Stimulated activated CD4-positive, alpha-beta T cell treated with anti-CD3 and anti-CD28 coated beads, Interleukin-2, amount 100 ng/mL, for 4 hours (primary cell): ENCODE measurements at regions not wholly inside any gene's neighbourhood (a gene's known extent, or its start where the extent isn't known, plus 50 kb on each side); places are given as distances from the start of the nearest gene placed in this dataset.
"Not testable (repeated sequence)": the region's sequence is repeated elsewhere in the genome, so short reads cannot be mapped to it uniquely, and the experiment has no call there.

ENCODE experiments used
- DNase-seq: peaks from one replicate; pipeline ENCODE4 v3.0.0-alpha.2; 2020; ENCODE audit warnings: low read depth

GRCh38 chr4:13678186-13678924 is 50.8 kb upstream of the BOD1L1 start:
- no peak for DNase-seq

DNA sequence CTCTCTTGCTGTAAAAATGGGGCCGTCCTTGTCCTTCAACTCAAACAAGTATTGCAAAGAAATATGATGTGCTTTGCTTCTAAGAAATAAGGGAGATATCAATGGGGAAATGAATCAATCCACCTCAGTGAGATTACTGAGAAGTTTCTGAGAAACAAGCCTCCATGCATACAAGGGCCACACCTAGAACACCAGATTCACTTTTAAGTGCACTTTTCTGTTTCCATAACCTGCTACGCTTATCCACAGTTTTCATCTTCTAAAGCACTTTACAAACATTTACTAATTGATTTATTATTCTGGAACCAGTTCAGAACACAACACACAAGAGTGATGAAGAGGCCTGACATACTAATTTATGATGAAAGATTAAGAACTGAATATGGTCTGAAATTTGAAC is 54.0 kb upstream of the BOD1L1 start:
- no peak for DNase-seq

DNA sequence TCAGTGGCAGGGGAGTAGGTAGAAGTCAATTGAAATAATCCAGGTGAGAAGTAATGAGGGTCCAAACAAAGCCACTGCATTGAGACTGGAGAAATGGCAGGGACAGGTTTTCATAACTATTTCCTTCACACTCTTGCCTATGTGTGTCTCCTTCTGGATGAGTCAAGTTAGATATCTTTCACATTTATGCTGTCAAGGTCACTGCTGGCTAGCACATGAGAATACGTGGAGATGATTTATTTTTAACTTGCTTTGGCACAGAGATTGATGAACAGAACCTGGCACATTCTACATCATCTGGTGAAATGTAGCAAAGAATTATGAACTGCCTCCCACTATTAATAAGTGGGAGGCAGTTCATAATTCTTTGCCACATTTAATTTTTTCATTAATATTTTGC is 66.7 kb upstream of the BOD1L1 start:
- DNase-seq: no peak

DNA sequence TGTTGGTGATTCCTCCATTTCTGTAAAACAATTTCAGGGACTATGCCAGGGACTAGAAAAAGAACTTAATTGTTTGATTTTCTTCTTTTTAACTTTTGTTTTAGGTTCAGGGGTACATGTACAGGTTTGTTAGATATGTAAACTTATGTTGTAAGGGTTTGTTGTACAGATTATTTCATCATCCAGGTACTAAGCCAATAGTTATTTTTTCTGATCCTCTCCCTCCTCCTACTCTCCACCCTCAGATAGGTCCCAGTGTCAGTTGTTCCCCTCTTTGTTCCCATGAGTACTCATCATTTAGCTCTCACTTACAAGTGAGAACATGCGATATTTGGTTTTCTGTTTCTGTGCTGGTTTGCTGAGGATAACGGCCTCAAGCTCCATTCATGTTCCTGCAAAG is 70.8 kb upstream of the BOD1L1 start:
- no peak for DNase-seq

DNA sequence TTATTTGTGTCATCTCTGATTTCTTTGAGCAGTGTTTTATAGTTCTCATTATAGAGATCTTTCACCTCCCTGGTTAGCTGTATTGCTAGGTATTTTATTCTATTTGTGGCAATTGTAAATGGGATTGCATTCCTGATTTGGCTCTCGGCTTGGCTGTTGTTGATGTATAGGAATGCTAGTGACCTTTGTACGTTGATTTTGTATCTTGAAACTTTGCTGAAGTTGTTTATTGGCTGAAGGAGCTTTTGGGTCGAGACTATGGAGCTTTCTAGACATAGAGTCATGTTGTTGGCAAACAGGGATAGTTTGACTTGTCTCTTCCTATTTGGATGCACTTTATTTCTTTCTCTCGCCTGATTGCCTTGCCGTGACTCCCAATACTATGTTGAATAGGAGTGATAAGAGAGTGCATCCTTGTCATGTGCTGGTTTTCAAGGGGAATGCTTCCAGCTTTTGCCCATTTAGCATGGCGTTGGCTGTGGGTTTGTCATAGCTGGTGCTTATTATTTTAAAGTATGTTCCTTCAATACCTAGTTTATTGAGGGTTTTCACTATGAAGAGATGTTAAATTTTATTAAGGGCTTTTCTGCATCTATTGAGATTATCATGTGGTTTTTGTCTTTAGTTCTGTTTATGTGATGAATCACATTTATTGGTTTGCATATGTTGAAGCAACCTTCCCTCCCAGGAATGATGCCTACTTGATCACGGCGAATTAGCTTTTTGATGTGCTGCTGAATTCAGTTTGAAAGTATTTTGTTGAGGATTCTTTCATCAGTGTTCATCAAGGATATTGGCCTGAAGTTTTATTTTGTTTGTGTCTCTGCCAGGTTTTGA is 72.7 kb upstream of the BOD1L1 start:
- DNase-seq: no peak

DNA sequence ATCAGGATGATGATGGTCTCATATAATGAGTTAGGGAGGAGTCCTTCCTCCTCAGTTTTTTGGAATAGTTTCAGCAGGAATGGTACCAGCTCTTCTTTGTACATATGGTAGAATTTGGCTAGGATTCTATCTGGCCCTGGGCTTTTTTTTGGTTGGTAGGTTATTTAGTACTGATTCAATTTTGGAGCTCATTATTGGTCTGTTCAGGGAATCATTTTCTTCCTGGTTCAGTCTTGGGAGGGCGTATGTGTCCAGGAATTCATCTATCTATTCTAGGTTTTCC is 73.3 kb upstream of the BOD1L1 start:
- not testable (repeated sequence) for DNase-seq

DNA sequence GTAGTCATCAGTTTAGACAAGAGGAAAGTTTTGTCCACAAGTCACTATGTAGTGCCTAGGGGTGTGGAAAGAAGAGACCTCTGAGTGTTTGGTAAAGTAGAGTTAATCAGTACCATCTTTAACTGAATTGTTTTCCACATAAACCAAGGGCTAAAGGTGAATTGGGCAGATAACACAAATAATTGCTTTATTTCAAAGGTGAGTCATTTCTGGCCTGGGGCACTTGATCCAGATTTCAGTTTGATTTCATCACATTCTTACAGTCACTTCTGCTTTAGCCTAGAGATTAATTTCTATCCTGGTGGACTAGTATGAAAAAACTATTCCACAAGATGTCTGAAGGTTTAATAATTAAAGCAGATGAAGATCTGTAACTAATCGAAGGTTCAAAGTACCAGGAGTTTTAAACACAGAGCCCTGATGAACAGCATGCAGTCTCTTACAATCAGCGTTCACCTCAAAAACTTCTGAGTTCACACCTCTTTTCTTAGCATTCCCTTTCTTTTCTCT is 74.5 kb upstream of the BOD1L1 start:
- no peak for DNase-seq

GRCh38 chr4:13703096-13703495 is 75.6 kb upstream of the BOD1L1 start:
- no peak for DNase-seq

DNA sequence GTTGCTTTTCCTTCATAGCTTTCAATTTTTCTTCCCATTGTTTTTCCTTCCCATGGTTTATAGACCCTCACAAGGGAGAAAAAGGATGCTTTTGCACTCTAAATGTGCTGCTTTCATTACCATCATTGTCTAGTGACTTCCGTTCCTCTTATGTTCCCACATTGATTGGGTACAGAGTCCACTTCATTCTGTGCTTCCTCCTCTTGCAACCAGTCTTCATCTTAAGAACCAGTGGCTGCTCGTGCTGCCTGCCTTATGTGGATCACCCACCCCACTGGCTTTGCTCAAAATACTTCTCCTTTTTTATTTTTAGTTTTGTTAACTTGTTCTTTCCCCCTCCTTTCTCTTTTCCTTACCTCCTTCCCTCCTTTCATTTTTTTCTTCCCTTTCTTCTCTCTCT is 76.5 kb upstream of the BOD1L1 start:
- DNase-seq: no peak

GRCh38 chr4:13704761-13705160 is 77.2 kb upstream of the BOD1L1 start:
- DNase-seq: no peak

DNA sequence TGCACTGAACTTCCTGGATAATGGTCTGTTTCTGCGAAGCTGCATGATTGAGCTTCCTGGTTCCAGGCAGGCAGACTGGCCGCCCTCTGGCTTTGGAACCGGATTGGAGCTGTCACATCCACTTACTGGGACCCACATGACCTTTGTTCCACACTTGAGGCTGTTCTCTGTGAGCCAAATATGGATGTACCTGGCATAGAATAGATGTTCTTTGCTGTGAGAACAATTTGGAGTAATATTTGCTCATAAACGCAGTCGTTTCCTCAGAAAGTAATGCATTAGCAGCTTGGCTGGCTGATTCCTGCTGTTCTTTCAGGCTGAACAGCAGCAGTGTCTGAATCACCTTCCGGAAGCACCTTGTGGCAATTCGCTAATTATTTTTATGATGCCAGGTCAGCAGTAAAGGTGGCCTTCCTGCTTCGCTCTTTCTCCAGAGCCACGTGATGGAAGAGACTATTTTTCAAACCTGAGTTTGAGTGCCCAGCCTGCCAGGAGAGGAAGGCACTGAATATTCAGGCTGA is 78.1 kb upstream of the BOD1L1 start:
- no peak for DNase-seq

- DNase-seq: no peak
Measured at GRCh38 chr4:13706120-13706519, 78.6 kb upstream of the BOD1L1 start.

DNA sequence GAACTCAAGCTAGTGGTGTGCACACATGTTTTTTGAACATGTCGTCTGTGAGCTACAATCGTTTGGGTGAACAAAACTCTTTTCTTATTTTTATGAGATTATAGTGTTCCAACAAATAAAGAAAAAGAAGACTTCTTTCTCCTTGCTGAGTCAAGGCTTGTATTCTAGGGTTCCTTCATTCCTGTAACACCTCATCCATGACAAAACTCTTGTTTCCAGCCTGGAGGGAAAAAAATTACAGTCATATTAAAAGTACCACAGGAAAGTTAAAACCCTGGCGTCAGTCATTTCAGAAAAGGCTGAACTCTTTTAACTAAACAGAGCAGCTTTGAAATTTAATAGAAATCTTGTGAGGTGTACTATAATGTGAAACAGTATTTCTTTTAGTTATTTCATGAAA is 79.2 kb upstream of the BOD1L1 start:
- no peak for DNase-seq

DNA sequence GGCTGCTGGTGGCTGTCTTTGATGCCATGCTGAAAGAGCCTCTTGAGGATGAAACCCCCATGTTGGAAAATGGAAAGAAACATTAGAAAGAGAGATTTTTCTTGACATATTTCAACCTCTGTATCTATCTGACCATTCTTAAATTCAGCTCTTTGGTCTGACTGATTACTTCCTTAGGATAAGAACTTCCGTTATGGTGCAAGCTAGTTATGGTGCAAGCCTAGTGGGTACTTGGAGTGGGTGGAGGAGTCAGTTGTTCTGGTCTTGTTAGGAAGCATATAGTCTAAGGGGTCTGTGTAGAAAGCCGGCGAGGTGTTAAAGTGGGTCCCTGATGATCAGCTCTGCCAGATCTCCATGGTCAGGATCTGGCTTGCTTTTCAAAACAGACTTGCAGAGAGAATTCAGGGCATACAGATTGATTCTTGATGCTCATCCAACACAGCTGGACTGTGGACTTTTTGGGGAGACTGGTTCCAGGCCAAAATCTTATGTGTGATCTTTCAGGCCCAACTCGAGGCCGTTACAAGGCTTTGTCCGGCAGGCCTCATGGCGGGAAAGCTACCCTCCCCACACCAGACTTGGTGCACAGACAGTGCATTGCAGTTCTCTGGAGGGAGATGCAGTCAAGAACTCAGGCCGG is 82.8 kb upstream of the BOD1L1 start:
- DNase-seq: no peak

DNA sequence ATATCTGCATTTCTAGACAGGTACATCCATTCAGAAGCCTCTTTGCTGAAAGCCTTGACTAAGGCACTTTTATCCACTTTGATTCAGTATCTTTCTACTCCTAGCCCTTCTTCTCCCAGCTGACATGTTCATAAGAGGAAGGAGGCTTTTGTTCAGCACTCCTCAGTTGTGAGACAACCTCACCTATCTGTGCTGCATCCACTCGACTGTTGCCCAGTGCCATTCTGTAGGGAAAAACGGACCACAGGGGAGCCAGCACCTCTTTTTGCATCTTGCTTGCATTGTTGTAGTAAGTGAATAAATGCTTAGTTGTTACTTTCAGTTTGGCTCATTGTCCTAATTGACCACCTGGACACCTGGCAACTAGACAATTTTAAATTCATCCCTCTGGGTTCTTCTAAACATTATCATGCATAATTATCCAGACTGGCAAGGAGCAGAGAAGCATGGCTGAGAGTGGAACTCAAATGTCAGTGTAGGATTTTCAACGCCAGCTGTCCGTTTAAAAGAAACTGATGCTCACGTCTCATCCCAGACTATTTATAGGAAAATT is 83.8 kb upstream of the BOD1L1 start:
- DNase-seq: no peak

DNA sequence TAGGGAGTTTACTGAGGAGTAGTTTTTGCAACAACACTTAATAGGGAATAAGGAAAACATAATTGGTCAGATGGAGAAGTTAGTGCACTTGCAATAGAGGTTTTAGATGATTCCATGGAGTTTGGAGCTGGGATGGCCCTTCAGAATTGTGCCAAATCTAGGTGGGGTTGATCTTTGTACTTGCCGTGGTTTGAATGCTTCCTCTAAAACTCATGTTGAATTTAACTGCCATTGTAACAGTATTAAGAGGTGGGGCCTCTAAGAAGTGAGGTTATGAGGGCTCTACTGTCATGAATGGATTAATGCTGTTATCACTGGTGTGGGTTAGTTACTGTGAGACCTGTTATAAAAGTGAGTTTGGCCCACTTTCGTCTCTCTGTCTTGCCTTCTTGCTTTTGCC is 94.4 kb upstream of the BOD1L1 start:
- no peak for DNase-seq

DNA sequence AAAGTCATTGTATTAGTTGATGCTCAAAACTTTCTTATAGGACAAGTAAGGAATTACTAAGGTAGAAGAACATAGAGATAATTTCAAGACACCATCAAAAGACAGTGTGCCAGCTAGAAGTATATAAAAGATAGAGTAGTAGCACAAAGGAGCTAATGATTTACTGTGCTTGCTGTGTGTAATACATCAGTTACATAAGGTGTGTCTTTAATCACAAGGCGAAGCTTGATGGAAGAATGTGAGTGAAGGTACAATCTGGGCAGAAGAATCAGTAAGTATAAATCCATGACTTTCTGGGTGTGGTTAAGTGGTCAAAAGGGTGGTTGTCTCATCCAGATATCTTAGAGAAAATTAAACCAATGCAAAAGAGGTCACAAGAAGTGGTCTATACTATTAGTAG is 95.1 kb upstream of the BOD1L1 start:
- no peak for DNase-seq

- no peak for DNase-seq
Measured at GRCh38 chr4:13728761-13729160, 101.2 kb upstream of the BOD1L1 start.

- no peak for DNase-seq
Measured at GRCh38 chr4:13731019-13731418, 103.5 kb upstream of the BOD1L1 start.

DNA sequence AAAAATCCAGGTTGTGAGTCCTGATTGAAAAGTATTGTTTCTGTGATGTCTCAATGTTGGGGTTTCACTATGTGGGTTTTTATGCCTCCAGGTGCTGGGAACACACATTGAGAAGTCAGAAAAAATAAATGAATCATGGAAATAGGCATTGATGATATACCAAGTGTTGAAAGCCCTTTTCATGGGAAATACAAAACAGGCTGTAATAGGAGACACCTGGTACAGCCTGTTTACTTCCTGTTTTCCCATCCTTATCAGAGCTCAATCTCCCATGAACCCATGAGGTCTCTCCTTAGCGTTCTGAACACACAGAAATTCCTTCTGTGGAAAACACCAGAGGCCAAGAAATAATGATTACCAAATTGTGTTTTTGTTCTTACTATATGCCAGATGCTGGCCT is 106.3 kb upstream of the BOD1L1 start:
- DNase-seq: no peak

GRCh38 chr4:13750594-13750993 is 123.1 kb upstream of the BOD1L1 start:
- no peak for DNase-seq

DNA sequence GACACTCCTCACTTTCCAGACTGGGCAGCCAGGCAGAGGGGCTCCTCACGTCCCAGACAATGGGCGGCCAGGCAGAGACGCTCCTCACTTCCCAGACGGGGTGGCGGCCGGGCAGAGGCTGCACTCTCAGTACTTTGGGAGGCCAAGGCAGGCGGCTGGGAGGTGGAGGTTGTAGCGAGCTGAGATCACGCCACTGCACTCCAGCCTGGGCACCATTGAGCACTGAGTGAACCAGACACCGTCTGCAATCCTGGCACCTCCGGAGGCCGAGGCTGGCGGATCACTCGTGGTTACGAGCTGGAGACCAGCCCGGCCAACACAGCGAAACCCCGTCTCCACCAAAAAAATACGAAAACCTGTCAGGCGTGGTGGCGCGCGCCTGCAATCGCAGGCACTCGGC is 134.1 kb upstream of the BOD1L1 start:
- not testable (repeated sequence) for DNase-seq

DNA sequence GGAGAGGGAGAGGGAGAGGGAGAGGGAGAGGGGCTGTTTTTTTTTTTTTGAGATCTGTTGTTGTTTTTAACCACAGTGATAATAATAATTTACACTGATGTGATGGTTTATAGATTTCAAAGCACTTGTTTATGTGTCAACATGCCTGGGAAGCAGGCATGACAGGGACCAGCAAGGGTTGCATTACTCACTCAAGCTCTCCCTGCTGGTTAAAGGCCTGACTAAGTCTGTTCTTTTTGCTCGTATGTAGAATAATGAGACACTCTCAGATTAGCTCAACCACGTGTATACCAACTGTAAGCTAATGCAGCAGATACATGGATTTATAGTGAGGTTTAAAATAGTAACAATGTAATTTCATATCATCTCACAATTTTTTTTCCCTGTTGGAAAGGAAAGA is 134.6 kb upstream of the BOD1L1 start:
- DNase-seq: no peak
